Fibroblast of villous mesenchyme (primary cell): ENCODE measurements at regions not wholly inside any gene's neighbourhood (a gene's known extent, or its start where the extent isn't known, plus 50 kb on each side); places are given as distances from the start of the nearest gene placed in this dataset.

ENCODE experiments used
- DNase-seq: peaks from one replicate; pipeline ENCODE4 v3.0.0-alpha.2; 2010; ENCODE audit warnings: low read depth
- H3K4me3 ChIP-seq: 2 replicates; pipeline ENCODE4 v1.5.1; 2011; ENCODE audit warnings: low read depth, mild to moderate bottlenecking, low read length
- CTCF ChIP-seq: IDR thresholded peaks from 2 replicates; pipeline ENCODE4 v1.5.1; 2012; ENCODE audit warnings: low read depth, mild to moderate bottlenecking, low read length; ENCODE audit not compliant: insufficient read depth

DNA sequence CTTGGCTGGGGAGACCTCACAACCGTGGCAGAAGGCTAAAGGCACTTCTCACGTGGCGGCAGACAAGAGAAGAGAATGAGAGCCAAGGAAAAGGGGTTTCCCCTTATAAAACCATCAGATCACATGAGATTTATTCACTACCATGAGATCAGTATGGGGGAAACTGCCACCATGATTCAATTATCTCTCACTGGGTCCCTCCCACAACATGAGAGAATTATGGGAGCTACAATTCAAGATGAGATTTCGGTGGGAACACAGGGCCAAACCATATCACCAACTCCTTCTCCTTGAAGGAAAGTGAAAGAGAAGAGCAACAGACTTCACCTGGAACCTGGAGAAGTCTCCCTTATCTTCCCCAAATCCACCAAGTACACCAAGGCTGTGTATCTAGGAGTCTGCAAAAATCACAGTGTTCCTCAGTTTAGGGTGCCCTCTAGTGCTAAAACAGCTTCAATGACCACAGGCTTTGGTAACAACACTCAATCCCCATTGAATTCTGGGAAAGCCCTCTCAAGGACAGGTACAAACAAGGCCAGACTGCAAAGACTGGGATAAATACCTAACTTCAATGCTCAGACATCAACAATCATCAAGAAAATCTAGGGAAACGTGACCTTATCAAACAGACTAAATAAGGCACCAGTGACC is 148.8 kb upstream of the SRD5A2 start:
- DNase-seq: peak; percentile 5
- no peak overlapping the region for H3K4me3 ChIP-seq
- peak; percentile 38 for TF ChIP-seq CTCF

DNA sequence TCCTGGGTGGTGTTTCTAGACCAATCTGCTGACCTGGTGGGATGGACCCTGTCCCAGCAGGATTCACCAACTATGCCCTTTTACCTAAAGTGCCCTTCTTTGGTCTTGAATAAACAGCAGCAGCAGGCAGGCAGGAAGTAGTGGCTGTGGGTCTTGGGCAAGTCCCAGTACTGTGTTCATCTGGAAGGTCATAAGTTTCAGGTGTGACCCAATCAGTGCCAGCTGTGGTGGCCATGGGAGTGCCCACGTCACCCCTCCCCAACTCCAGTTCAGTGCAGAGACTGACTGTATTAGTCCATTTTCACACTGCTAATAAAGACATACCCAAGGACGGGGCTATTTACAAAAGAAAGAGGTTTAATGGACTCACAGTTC is 148.3 kb upstream of the SRD5A2 start:
- H3K4me3 ChIP-seq: no peak overlapping the region
- no peak for TF ChIP-seq CTCF
- DNase-seq: no peak

DNA sequence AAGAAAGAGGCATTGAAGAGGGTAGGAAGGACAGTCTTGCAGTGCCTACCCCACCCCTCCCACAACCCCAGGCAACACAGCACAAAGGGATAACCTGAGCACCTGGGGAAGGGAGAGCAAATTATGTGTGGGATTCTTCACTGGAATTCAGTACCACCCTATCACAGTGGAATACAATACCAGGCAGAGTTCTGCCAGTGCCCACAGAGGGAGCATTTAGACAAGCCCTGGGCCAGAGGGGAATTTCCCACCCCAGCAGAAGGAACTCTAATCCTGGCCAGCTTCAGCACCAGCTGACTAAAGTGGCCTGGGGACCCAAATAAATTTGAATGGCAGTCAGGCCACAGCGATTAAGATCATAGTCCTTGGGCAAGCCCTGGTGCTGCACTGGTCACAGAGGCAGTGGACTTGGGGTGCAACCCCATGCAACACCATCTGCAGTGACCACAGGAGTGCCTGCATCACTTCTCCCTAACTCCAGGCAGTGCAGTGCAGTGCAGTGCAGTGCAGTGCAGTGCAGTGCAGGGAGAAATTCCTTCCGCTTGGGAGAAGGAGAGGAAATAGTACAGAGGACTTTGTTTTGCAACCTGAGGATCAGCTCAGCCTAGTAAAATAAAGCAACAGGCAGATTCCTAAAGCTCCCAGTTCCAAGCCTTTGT is 147.8 kb upstream of the SRD5A2 start:
- no peak for TF ChIP-seq CTCF
- H3K4me3 ChIP-seq: no peak overlapping the region
- no peak for DNase-seq

- H3K4me3 ChIP-seq: no peak overlapping the region
- no peak for TF ChIP-seq CTCF
- DNase-seq: no peak
These were observed 145.7 kb upstream of the SRD5A2 start for GRCh38 chr2:31726457-31726856.

DNA sequence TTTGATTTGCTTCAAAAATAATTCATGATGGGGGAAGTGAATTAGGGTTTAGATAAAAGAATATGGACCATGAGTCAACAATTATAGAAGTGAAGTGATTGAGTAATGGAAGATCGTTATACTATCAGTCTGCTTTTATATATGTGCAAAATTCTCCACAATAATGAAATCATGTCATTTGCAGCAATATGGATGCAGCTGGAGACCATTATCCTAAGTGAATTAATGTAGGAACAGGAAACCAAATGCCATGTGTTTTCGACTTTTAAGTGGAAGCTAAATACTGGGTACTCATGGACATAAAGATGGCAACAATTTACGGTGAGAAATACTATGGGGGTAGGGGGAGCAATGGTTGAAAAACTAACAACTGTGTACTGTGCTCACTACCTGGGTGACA is 144.7 kb upstream of the SRD5A2 start:
- TF ChIP-seq CTCF: no peak
- DNase-seq: no peak
- no peak overlapping the region for H3K4me3 ChIP-seq

GRCh38 chr2:31711737-31712136 is 131.0 kb upstream of the SRD5A2 start:
- H3K4me3 ChIP-seq: no peak overlapping the region
- no peak for DNase-seq
- TF ChIP-seq CTCF: no peak

DNA sequence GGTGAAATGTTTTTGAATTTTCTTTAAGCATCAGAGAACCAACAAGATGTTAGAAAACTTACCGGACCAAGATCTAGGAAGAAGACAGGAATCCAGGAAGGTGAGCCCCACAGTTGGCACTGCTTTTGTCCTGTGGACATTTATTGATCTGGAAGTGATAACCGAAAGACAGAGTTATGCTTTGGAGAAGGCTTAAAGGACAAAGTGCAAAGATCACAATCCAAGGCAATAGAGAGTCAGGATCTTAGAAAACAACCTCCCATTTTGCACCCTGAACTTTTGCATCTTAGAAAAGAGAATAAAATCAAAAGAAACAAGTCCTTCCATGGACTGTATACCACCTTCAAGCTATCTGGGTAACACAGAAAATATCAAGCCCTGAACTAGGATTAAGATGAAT is 129.4 kb upstream of the SRD5A2 start:
- TF ChIP-seq CTCF: no peak
- no peak overlapping the region for H3K4me3 ChIP-seq
- DNase-seq: no peak
